Mesendoderm (in vitro differentiated cells): ENCODE measurements at regions not wholly inside any gene's neighbourhood (a gene's known extent, or its start where the extent isn't known, plus 50 kb on each side); places are given as distances from the start of the nearest gene placed in this dataset.
A peak's percentile ranks its signal among the peaks of the same experiment; 100 is the strongest.

ENCODE experiments used
- DNase-seq: peaks from one replicate; pipeline ENCODE4 v3.0.0; 2013
- H2AK5ac ChIP-seq: 2 replicates; pipeline ENCODE4 v1.6.1; 2013; ENCODE audit warnings: low read length, inconsistent platforms
- H2BK120ac ChIP-seq: 2 replicates; pipeline ENCODE4 v1.6.1; 2013; ENCODE audit warnings: low read depth, mild to moderate bottlenecking, low read length, moderate library complexity, mixed read lengths
- H2BK15ac ChIP-seq: replicated peaks from 2 replicates; pipeline ENCODE4 v1.6.1; 2013; ENCODE audit warnings: low read depth, mild to moderate bottlenecking, moderate library complexity
- H2BK5ac ChIP-seq: 2 replicates; pipeline ENCODE4 v1.6.1; 2013; ENCODE audit warnings: low read length, inconsistent platforms
- H3K18ac ChIP-seq: 2 replicates; pipeline ENCODE4 v1.6.1; 2013; ENCODE audit warnings: mild to moderate bottlenecking, low read length, mixed read lengths
- H3K23ac ChIP-seq: one replicate; pipeline ENCODE4 v1.6.1; 2013; ENCODE audit warnings: low read length
- H3K27ac ChIP-seq: 2 replicates; pipeline ENCODE4 v1.5.1; 2013; ENCODE audit warnings: low read depth, mild to moderate bottlenecking, inconsistent platforms, low read length, moderate library complexity
- H3K27me3 ChIP-seq: 2 replicates; pipeline ENCODE4 v1.6.1; 2013; ENCODE audit warnings: low read length, control low read depth, mild to moderate bottlenecking, inconsistent platforms; ENCODE audit not compliant: insufficient read depth, poor library complexity
- H3K36me3 ChIP-seq: 2 replicates; pipeline ENCODE4 v1.6.1; 2013; ENCODE audit warnings: low read length, inconsistent platforms; ENCODE audit not compliant: control insufficient read depth, insufficient read depth
- H3K4ac ChIP-seq: one replicate; pipeline ENCODE4 v1.6.1; 2013; ENCODE audit warnings: low read depth, mild to moderate bottlenecking, low read length, moderate library complexity
- H3K4me1 ChIP-seq: 2 replicates; pipeline ENCODE4 v1.6.1; 2013; ENCODE audit warnings: low read depth, low read length, inconsistent platforms; ENCODE audit not compliant: control insufficient read depth
- H3K4me2 ChIP-seq: 2 replicates; pipeline ENCODE4 v1.6.1; 2013; ENCODE audit warnings: low read length
- H3K4me3 ChIP-seq: 2 replicates; pipeline ENCODE4 v1.5.1; 2013; ENCODE audit warnings: mild to moderate bottlenecking, low read length
- H3K56ac ChIP-seq: one replicate; pipeline ENCODE4 v1.6.1; 2013; ENCODE audit warnings: low read length
- H3K79me1 ChIP-seq: 2 replicates; pipeline ENCODE4 v1.6.1; 2013; ENCODE audit warnings: low read length, inconsistent platforms
- H3K79me2 ChIP-seq: 2 replicates; pipeline ENCODE4 v1.6.1; 2013; ENCODE audit warnings: mild to moderate bottlenecking, low read length; ENCODE audit not compliant: control insufficient read depth, insufficient read depth
- H3K9ac ChIP-seq: 2 replicates; pipeline ENCODE4 v1.6.1; 2013; ENCODE audit warnings: low read length, inconsistent platforms
- H4K5ac ChIP-seq: one replicate; pipeline ENCODE4 v1.6.1; 2013; ENCODE audit warnings: low read length
- H4K8ac ChIP-seq: one replicate; pipeline ENCODE4 v1.6.1; 2013; ENCODE audit warnings: low read depth, mild to moderate bottlenecking, control low read depth, low read length, moderate library complexity
- WGBS: extraction: QIAGEN DNeasy Blood & Tissue Kit; methylation state at CpG from one replicate; pipeline ENCODE4 v1.1.7; 2013; ENCODE audit warnings: low lambda C conversion rate, missing lambda C conversion rate; ENCODE audit not compliant: insufficient coverage; ENCODE audit errors: extremely low coverage; 5-methylcytosine and 5-hydroxymethylcytosine counted together

GRCh38 chr16:7083096-7083495 is 249.5 kb upstream of the RBFOX1 start:
- Histone ChIP-seq H3K9ac (no peak overlapping the region), H3K23ac (no peak overlapping the region), H3K4me3 (no peak overlapping the region), H4K8ac (no peak overlapping the region), H2AK5ac (no peak overlapping the region), H3K4me2 (no peak overlapping the region), H3K79me2 (no peaks in the 10 kb centered on the region), H3K18ac (no peak overlapping the region), H3K4ac (no peak overlapping the region), H2BK5ac (no peak overlapping the region), H3K27ac (no peak overlapping the region), H3K4me1 (no peaks in the 10 kb centered on the region), H3K79me1 (no peaks in the 10 kb centered on the region), H4K5ac (no peak overlapping the region), H3K56ac (no peak overlapping the region), H3K27me3 (no peaks in the 10 kb centered on the region), H3K36me3 (no peaks in the 10 kb centered on the region), H2BK120ac (no peak overlapping the region), H2BK15ac (no peak overlapping the region)
- WGBS: no CpG with 5 or more reads among the region's 4 CpGs
- DNase-seq: no peak

- no peak overlapping the region for H3K9ac ChIP-seq
- no peak overlapping the region for H3K27ac ChIP-seq
- H3K4ac ChIP-seq: no peak overlapping the region
- H3K79me2 ChIP-seq: no peaks in the 10 kb centered on the region
- H2AK5ac ChIP-seq: no peak overlapping the region
- no peak overlapping the region for H4K5ac ChIP-seq
- no peaks in the 10 kb centered on the region for H3K36me3 ChIP-seq
- no peak overlapping the region for H3K18ac ChIP-seq
- no peak overlapping the region for H2BK15ac ChIP-seq
- no peak overlapping the region for H3K4me2 ChIP-seq
- no peak for DNase-seq
- no peak overlapping the region for H3K56ac ChIP-seq
- WGBS: no CpG with 5 or more reads among the region's 4 CpGs
- no peaks in the 10 kb centered on the region for H3K4me1 ChIP-seq
- H3K23ac ChIP-seq: no peak overlapping the region
- no peak overlapping the region for H2BK120ac ChIP-seq
- H4K8ac ChIP-seq: no peak overlapping the region
- H3K79me1 ChIP-seq: no peaks in the 10 kb centered on the region
- H3K27me3 ChIP-seq: no peaks in the 10 kb centered on the region
- H3K4me3 ChIP-seq: no peak overlapping the region
- no peak overlapping the region for H2BK5ac ChIP-seq
These were observed 255.0 kb upstream of the RBFOX1 start for GRCh38 chr16:7077636-7078035.

- no peak overlapping the region for H3K56ac ChIP-seq
- no peak overlapping the region for H2BK15ac ChIP-seq
- no peaks in the 10 kb centered on the region for H3K79me2 ChIP-seq
- H4K5ac ChIP-seq: no peak overlapping the region
- WGBS: no CpG with 5 or more reads among the region's 4 CpGs
- no peak overlapping the region for H4K8ac ChIP-seq
- H3K4ac ChIP-seq: no peak overlapping the region
- no peak overlapping the region for H2AK5ac ChIP-seq
- H3K4me1 ChIP-seq: no peaks in the 10 kb centered on the region
- no peak overlapping the region for H3K18ac ChIP-seq
- H3K27me3 ChIP-seq: no peaks in the 10 kb centered on the region
- DNase-seq: no peak
- H3K23ac ChIP-seq: no peak overlapping the region
- H3K36me3 ChIP-seq: no peaks in the 10 kb centered on the region
- no peak overlapping the region for H3K4me2 ChIP-seq
- H3K9ac ChIP-seq: no peak overlapping the region
- no peak overlapping the region for H3K27ac ChIP-seq
- H2BK5ac ChIP-seq: no peak overlapping the region
- H3K79me1 ChIP-seq: no peaks in the 10 kb centered on the region
- no peak overlapping the region for H3K4me3 ChIP-seq
- H2BK120ac ChIP-seq: no peak overlapping the region
These were observed 257.9 kb upstream of the RBFOX1 start for GRCh38 chr16:7074715-7075114.

- Histone ChIP-seq H3K36me3 (no peaks in the 10 kb centered on the region), H2BK15ac (no peak overlapping the region)
These were observed 275.2 kb upstream of the RBFOX1 start for GRCh38 chr16:7057458-7057857.

GRCh38 chr16:7055443-7055842 is 277.2 kb upstream of the RBFOX1 start:
- no peak overlapping the region for H3K4ac ChIP-seq
- peak; percentile 52 for DNase-seq
- no peak overlapping the region for H3K18ac ChIP-seq
- WGBS: no CpG with 5 or more reads among the region's 6 CpGs
- H3K4me1 ChIP-seq: peaks cover 2% of the 10 kb centered on the region
- H2BK15ac ChIP-seq: no peak overlapping the region
- no peaks in the 10 kb centered on the region for H3K27me3 ChIP-seq
- H3K27ac ChIP-seq: no peak overlapping the region
- H3K23ac ChIP-seq: no peak overlapping the region
- no peak overlapping the region for H3K4me2 ChIP-seq
- H4K8ac ChIP-seq: no peak overlapping the region
- H2AK5ac ChIP-seq: no peak overlapping the region
- H3K79me1 ChIP-seq: no peaks in the 10 kb centered on the region
- no peak overlapping the region for H3K9ac ChIP-seq
- no peaks in the 10 kb centered on the region for H3K36me3 ChIP-seq
- no peak overlapping the region for H3K4me3 ChIP-seq
- no peaks in the 10 kb centered on the region for H3K79me2 ChIP-seq
- no peak overlapping the region for H2BK5ac ChIP-seq
- no peak overlapping the region for H3K56ac ChIP-seq
- no peak overlapping the region for H2BK120ac ChIP-seq
- no peak overlapping the region for H4K5ac ChIP-seq

More at GRCh38 chr16:7057458-7057857, 275.2 kb upstream of the RBFOX1 start:
- WGBS: no CpG with 5 or more reads among the region's 5 CpGs
- Histone ChIP-seq H3K9ac (no peak overlapping the region), H4K5ac (no peak overlapping the region), H3K79me1 (no peaks in the 10 kb centered on the region), H3K4me2 (no peak overlapping the region), H4K8ac (no peak overlapping the region), H3K27me3 (no peaks in the 10 kb centered on the region), H2BK5ac (no peak overlapping the region), H3K4me1 (peaks cover 2% of the 10 kb centered on the region), H3K56ac (no peak overlapping the region), H3K23ac (no peak overlapping the region), H3K18ac (no peak overlapping the region), H3K4me3 (no peak overlapping the region), H2AK5ac (no peak overlapping the region), H3K27ac (no peak overlapping the region), H3K79me2 (no peaks in the 10 kb centered on the region), H2BK120ac (no peak overlapping the region), H3K4ac (no peak overlapping the region)
- DNase-seq: peak; percentile 27

- no peak overlapping the region for H3K9ac ChIP-seq
- H4K8ac ChIP-seq: no peak overlapping the region
- no peak overlapping the region for H3K23ac ChIP-seq
- no peaks in the 10 kb centered on the region for H3K79me1 ChIP-seq
- no peaks in the 10 kb centered on the region for H3K36me3 ChIP-seq
- no peak overlapping the region for H2AK5ac ChIP-seq
- H3K4me1 ChIP-seq: no peaks in the 10 kb centered on the region
- no peak overlapping the region for H3K18ac ChIP-seq
- no peak overlapping the region for H3K56ac ChIP-seq
- no peak overlapping the region for H2BK120ac ChIP-seq
- no peak for DNase-seq
- no peaks in the 10 kb centered on the region for H3K27me3 ChIP-seq
- no peak overlapping the region for H3K27ac ChIP-seq
- WGBS: 100% methylated on average over 1 of the region's 4 CpGs
- no peak overlapping the region for H2BK15ac ChIP-seq
- H3K4ac ChIP-seq: no peak overlapping the region
- no peak overlapping the region for H3K4me2 ChIP-seq
- no peaks in the 10 kb centered on the region for H3K79me2 ChIP-seq
- no peak overlapping the region for H4K5ac ChIP-seq
- no peak overlapping the region for H2BK5ac ChIP-seq
- no peak overlapping the region for H3K4me3 ChIP-seq
These were observed 280.9 kb upstream of the RBFOX1 start for GRCh38 chr16:7051591-7052349.
